SK-MEL-5 (cell line): ENCODE measurements at regions not wholly inside any gene's neighbourhood (a gene's known extent, or its start where the extent isn't known, plus 50 kb on each side); places are given as distances from the start of the nearest gene placed in this dataset.

Experiments used
- DNase-seq: peaks from one replicate; pipeline ENCODE4 v3.0.0-alpha.2; 2016; ENCODE audit warnings: low read depth, low spot score
- in situ Hi-C: cut with HindIII; loops from 2 replicates; pipeline ENCODE4 v1.10.0; 2016; ENCODE audit warnings: low sequenced_read_pairs, high pct_unique_total_duplicates, low pct_unique_long_range_greater_than_20kb

GRCh38 chr7:25638068-25638467, 409.8 kb upstream of the NPVF start:
- in situ Hi-C loops: no loop called here
- no peak for DNase-seq

DNA sequence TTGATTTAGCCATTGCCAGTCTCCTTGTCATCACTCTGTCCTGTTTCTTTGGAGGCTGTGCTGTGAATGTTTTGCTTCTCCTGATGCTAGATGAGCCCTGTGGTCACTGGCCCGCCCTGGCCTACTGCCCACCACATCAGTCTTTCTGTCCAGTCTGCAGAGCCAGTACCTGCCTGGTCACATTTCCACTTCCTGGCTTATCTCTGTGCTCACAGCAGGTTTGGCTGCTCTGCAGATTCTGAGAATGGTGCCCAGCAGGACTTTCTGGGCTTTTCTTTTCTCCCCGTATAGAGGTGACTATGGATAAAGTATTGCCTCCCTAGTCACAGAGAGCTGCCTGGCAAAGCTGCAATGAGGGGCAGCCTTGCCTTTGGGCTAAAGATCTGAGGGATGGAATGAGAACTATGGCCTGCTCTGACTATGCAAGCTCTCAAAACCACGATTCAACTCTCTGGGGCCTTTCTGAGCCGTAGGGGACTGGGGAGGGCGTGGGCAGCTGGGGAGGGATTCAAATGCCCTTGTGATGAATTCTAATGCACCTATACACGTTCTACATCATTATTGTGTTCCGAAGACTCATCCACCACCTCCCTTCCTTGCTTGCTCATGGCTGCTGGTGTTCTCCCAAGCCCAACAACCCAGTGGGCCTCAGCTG, 410.4 kb upstream of the NPVF start:
- in situ Hi-C loops: no loop called here
- no peak for DNase-seq

- peak; percentile 12 for DNase-seq
- in situ Hi-C loops: no loop called here
Observed at GRCh38 chr7:25642849-25643248, 414.6 kb upstream of the NPVF start.

DNA sequence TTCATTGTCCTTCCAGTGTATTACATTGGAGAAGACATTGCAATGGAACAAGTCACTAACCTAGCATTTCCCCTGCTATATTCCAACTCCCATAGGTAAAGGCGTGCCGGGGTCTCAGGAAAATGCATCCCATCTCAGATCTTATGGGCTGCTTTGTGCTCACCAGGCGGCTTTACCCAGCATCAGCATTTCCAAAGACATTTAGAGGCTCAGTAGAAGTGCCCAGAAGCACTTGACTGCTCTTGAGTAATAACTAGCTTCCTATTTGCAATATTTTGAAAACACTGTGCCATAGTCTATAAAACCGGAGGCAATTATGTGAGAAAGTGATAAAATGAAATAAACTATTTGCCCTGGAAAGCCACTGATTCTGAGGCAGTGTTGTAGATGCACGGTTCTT, 415.0 kb upstream of the NPVF start:
- no peak for DNase-seq
- in situ Hi-C loops: no loop called here

- no peak for DNase-seq
- in situ Hi-C loops: no loop called here
Observed at GRCh38 chr7:25643770-25644394, 415.6 kb upstream of the NPVF start.

- in situ Hi-C loops: no loop called here
- DNase-seq: no peak
Observed at GRCh38 chr7:25646726-25647413, 418.6 kb upstream of the NPVF start.

GRCh38 chr7:25647872-25648271, 419.6 kb upstream of the NPVF start:
- DNase-seq: peak; percentile 26

GRCh38 chr7:25652366-25652765, 424.1 kb upstream of the NPVF start:
- in situ Hi-C loops: no loop called here
- no peak for DNase-seq

More at GRCh38 chr7:25647872-25648271, 419.6 kb upstream of the NPVF start:
- in situ Hi-C loops: no loop called here

GRCh38 chr7:25653384-25653783, 425.1 kb upstream of the NPVF start:
- no peak for DNase-seq
- in situ Hi-C loops: no loop called here

DNA sequence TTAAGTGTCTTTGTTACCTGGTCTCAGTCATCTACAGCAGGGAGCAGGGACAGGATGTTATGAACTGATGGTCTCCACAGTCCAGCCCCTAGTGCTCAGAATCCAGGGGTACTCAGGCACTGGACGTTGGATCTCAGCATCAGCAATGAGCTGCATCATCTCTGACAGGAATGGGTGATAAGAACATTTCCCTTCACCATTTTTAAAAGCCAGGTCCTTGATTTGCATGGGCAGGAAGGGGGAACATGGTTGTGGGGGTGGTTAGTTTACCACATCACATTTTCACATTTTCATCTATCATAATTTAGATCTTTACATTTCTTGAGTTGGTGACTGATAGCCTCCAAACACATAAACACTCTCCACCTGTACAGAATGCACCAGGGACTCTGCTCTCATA, 427.8 kb upstream of the NPVF start:
- in situ Hi-C loops: no loop called here

DNA sequence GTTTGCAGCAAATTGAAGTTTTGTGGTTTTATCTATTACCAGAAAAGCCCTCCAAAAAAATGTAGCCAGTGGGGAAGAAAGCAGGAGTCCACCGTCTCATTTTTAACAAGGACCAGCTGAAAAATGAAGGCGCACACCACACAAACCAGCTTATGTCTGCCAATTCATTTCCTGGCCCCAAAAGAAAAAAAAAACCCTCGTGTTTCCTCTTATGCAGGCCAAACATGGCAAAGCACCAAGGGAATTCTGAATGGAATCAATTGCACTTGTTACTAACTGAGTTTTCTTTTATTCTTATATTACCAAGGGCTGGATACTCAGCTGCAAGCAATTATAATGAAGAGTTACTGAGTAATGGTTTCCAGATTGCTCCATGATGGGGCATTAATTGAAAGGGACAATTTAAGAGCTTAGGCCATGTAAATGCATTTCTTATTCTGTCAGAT, 428.3 kb upstream of the NPVF start:
- in situ Hi-C loops: no loop called here

More for the DNA sequence above, 427.8 kb upstream of the NPVF start:
- no peak for DNase-seq

DNA sequence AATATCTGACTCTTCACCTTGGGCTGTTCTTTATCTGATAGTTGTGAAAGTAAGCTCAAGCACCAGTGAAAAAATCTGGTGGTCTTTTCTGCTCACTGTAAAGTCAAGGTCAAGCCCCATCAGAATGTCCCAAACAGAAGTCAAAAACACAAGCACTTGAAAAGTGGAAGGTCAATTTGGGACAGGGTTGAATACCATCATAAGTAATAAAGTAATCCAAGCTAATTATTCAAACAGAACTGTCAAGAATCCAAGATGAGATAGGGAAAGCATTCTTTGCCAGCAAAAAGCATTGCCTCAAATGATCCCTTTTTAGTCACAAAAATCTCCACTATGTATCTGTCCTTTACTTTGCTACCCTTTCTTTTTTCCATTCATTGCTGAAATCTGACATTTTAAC, 430.1 kb upstream of the NPVF start:
- no peak for DNase-seq
- in situ Hi-C loops: no loop called here

More for the DNA sequence above, 428.3 kb upstream of the NPVF start:
- DNase-seq: peak; percentile 41

DNA sequence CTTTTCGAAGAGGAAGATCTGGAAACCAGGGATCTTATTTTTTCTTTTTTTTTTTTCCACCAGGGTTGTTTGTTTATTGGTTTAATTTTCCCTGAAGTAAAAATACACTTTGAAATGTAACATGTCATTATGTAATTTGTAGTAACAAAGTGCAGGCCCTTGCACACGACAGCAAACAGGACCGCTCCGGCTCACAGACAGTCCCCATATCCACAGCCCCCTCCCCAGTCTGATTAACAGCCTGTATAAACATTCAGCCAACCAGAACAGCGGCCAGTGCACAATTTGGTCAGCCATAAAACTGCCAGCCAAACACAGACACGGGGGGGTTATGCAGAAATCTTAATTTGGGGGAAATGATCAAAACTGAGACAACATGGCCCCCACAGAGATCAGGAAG, 431.6 kb upstream of the NPVF start:
- in situ Hi-C loops: no loop called here
- DNase-seq: no peak

DNA sequence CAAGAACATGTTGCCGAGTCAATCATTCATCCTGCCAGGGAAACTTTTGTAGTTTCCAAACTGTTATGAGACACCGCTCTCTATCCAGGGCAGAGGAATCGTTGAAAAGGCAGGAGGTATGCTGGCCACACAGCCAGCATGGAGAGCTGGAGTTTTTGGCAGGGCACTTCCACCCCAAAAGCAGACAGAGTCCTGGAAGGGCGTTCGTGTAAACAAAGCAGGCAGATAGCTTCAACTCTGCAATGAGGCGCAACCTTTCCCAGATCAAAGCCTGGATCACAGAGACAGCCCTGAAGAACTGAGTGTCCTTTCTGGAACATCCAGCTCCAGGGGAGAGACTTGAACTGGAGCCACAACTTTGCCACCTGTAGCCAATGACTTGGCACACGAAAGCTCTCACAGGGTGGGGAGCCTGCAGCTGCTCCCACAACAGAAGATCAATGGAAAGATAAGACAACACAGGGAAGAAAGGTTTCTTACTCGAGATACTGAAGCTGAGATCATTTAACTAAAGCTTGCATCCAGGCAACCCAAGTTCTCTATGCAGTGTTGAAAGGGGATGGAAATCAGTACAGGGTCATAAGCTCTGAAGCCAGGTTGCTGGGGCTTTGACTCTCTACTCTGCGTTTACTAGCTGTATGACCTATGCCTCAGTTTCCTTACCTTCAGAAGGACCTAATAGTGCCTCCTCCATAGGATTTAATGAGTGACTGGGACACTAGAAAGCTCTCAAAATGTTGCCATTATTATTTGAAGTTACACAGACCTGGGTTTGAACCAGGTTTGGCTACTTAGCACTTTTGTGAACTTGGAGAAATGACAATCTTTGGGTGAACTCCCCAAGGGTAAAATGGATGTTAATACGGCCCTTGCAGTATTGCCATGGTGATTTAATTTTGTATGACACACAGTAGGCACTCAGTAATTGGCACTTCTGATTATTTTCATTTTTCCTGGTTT, 434.8 kb upstream of the NPVF start:
- in situ Hi-C loops: no loop called here

DNA sequence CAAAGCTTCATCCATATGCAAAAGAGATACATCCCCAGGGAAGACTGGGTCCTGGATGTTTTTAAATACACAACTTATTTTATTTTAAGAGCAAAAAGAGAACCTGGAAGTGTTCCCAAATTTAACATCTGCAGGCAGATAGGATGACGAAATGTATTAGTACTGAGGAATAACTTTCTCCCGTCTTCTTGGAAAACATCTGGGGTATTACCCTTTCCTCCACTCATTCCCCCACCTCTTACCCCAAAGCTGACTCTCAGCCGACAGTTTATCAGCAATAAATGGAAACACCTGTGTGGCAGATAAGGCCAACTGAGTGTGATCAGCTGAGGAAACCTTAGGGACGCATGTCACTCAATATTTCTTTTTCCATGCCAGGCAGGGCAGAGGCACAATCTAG, 435.6 kb upstream of the NPVF start:
- in situ Hi-C loops: no loop called here
- DNase-seq: no peak

More for the DNA sequence above, 434.8 kb upstream of the NPVF start:
- no peak for DNase-seq

DNA sequence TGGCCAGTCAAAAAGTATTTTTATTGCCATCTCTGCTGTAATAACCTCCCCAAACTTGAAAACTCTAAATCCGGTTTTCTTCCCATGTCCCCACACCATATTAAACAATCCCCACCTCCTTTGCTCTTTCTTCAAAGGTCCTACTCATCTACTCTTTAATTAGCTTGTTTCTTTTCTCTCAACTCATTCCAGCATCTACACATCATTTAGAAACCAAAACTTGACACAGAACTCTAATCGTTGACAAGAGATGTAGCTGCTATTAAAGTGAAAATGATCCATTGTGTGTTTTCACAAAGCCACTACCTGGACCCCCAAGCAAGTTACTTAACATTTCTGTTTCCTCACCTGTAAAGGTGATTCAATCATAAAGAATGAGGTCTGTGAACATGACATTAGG, 436.3 kb upstream of the NPVF start:
- no peak for DNase-seq
- in situ Hi-C loops: no loop called here

GRCh38 chr7:25665374-25665773, 437.1 kb upstream of the NPVF start:
- no peak for DNase-seq
- in situ Hi-C loops: no loop called here
